Stomach (tissue), 8 donors: ENCODE measurements at regions not wholly inside any gene's neighbourhood (a gene's known extent, or its start where the extent isn't known, plus 50 kb on each side); places are given as distances from the start of the nearest gene placed in this dataset.
"Not testable (repeated sequence)": the region's sequence is repeated elsewhere in the genome, so short reads cannot be mapped to it uniquely, and the experiment has no call there.

Source experiments
- DNase-seq, 2 donors: peaks; one replicate each; pipeline versions ENCODE4 v3.0.0 to v3.0.0-alpha.2; 2013 to 2019
- H3K27ac ChIP-seq, 5 donors: fragments of 200-600 bp in 4 of 5; sonication (generic) in 4 of 5; one replicate each; pipeline ENCODE4 v1.5.1; 2013 to 2019; ENCODE audit warnings: mild to moderate bottlenecking in 1 of 5, moderate library complexity in 1 of 5
- H3K27me3 ChIP-seq, 3 donors: fragments of 200-600 bp; sonication (generic); one replicate each; pipeline ENCODE4 v1.5.1; 2017 to 2019; ENCODE audit warnings: mixed run types in 1 of 3
- H3K36me3 ChIP-seq, 4 donors: fragments of 200-600 bp; sonication (generic); 1 replicate in 3 of 4; 2 replicates in 1 of 4; pipeline ENCODE4 v1.5.1; 2016 to 2019
- H3K4me1 ChIP-seq, 4 donors: fragments of 200-600 bp; sonication (generic); one replicate each; pipeline ENCODE4 v1.5.1; 2016 to 2019
- H3K4me3 ChIP-seq, 4 donors: fragments of 200-600 bp; sonication (generic) in 3 of 4; one replicate each; pipeline ENCODE4 v1.5.1; 2016 to 2019; ENCODE audit warnings: mild to moderate bottlenecking in 1 of 4
- H3K9me3 ChIP-seq, 4 donors: fragments of 200-600 bp; sonication (generic); one replicate each; pipeline ENCODE4 v1.5.1; 2016 to 2019
- CTCF ChIP-seq, 7 experiments: fragments of 450-650 bp in 4 of 7; fragments of 200-600 bp in 3 of 7; sonication (generic) in 3 of 7; IDR thresholded peaks; one replicate each; pipeline ENCODE4 v1.5.1; 2016 to 2019; ENCODE audit warnings: antibody characterized with exemption in 7 of 7, control low read depth in 2 of 7, mild to moderate bottlenecking in 1 of 7
- EP300 ChIP-seq: sonication (generic); formaldehyde crosslinking; IDR thresholded peaks from one replicate; pipeline ENCODE4 v1.6.1; 2017; ENCODE audit warnings: antibody characterized with exemption
- POLR2A ChIP-seq, 4 donors: fragments of 450-650 bp; IDR thresholded peaks; one replicate each; pipeline ENCODE4 v1.6.1; 2016; ENCODE audit warnings: antibody characterized with exemption in 4 of 4, control low read depth in 2 of 4, mild to moderate bottlenecking in 1 of 4, moderate library complexity in 1 of 4
- POLR2AphosphoS5 ChIP-seq, 3 donors: sonication (generic); formaldehyde crosslinking; IDR thresholded peaks; one replicate each; pipeline ENCODE4 v1.6.1; 2016; ENCODE audit warnings: antibody characterized with exemption in 3 of 3
- WGBS, 5 donors: extraction: QIAGEN DNeasy Blood & Tissue Kit in 3 of 5; methylation state at CpG; one replicate each; pipeline versions ENCODE4 v1.1.5 to v1.1.7; 2013 to 2018; 5-methylcytosine and 5-hydroxymethylcytosine counted together
- intact Hi-C: fragments of 100-400 bp; cut with DNase I; formaldehyde crosslinking; loops from one replicate; pipeline ENCODE4 v1.15.1; 2023; ENCODE audit warnings: low total_unique reads
- donor health status: healthy with polysubstance abuse.
- donor health status: Bipolar disorder and iron deficiency.
- donor health status: healthy.

DNA sequence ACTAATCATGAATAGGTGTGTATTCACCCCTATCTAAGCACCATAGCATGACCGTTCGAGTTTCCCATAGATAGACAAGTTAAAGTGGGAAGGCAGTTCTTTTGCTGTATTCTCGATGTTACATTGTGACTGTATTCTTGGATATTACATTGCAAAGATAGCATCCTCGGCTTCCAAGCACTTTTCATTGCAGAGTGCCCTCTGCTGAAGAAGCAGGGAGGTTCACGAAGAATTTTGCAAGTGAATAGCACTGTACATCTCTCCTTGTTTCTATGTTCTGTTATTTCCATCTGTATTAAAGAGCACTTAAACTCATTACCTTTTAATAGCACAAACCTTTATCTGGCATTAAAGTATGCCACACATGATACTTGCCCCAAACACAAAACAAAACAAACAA is 426.7 kb upstream of the ARX start:
- H3K27ac ChIP-seq: no peak overlapping the region
- H3K36me3 ChIP-seq: no peaks in the 10 kb centered on the region
- intact Hi-C loops: no loop called here
- H3K4me1 ChIP-seq: no peaks in the 10 kb centered on the region
- H3K9me3 ChIP-seq: no peaks in the 10 kb centered on the region
- H3K4me3 ChIP-seq: no peak overlapping the region
- WGBS, 5 donors: 41 to 48% (median 43%) methylated on average over 5 of the region's 5 CpGs
- no peak for TF ChIP-seq EP300
- no peaks in the 10 kb centered on the region for H3K27me3 ChIP-seq
- peak in 1 of 2 donors; percentile 3 for DNase-seq

DNA sequence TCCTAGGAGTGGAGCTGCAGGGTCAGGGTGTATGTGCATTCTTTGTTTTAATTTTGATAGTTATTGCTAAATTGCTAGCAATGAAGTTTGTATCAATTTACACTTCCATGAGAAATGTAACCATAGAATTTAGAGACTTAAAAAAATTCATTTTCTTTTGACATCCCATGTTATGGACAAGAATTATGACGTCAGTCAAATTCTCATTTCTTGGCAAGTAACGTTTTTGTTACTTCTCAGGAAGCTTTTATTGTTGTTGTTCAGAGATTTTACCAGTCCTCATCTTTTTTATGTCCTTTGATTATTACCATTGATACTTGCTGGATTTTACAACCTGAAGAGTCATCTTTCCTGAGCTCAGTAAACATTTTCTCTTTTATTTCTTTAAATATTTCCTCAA is 417.5 kb upstream of the ARX start:
- Histone ChIP-seq H3K27ac (no peak overlapping the region), H3K4me1 (no peaks in the 10 kb centered on the region), H3K4me3 (no peak overlapping the region), H3K9me3 (no peaks in the 10 kb centered on the region), H3K36me3 (no peaks in the 10 kb centered on the region), H3K27me3 (no peaks in the 10 kb centered on the region)
- WGBS, 5 donors: 34 to 66% (median 52%) methylated on average over 2 of the region's 2 CpGs
- intact Hi-C loops: no loop called here
- no peak for TF ChIP-seq POLR2AphosphoS5 (IDR thresholded peaks at IDR 0.05)
- TF ChIP-seq CTCF (IDR thresholded peaks at IDR 0.05): no peak
- TF ChIP-seq POLR2A (IDR thresholded peaks at IDR 0.05): no peak
- TF ChIP-seq EP300: no peak
- DNase-seq: no peak

- Histone ChIP-seq H3K4me1 (no peaks in the 10 kb centered on the region), H3K27ac (no peak overlapping the region), H3K36me3 (no peaks in the 10 kb centered on the region), H3K4me3 (no peak overlapping the region), H3K9me3 (peaks cover 0 to 5% (median 0%) of the 10 kb centered on the region in 4 donors), H3K27me3 (no peaks in the 10 kb centered on the region)
- TF ChIP-seq CTCF (IDR thresholded peaks at IDR 0.05) (no peak), POLR2A (IDR thresholded peaks at IDR 0.05) (no peak), POLR2AphosphoS5 (IDR thresholded peaks at IDR 0.05) (no peak)
- DNase-seq: no peak
- 30 to 68% (median 51%) methylated on average over 2 of the region's 2 CpGs for WGBS, 5 donors
- intact Hi-C loops: no loop called here
These were observed 416.6 kb upstream of the ARX start for GRCh38 chrX:25432396-25432795.

DNA sequence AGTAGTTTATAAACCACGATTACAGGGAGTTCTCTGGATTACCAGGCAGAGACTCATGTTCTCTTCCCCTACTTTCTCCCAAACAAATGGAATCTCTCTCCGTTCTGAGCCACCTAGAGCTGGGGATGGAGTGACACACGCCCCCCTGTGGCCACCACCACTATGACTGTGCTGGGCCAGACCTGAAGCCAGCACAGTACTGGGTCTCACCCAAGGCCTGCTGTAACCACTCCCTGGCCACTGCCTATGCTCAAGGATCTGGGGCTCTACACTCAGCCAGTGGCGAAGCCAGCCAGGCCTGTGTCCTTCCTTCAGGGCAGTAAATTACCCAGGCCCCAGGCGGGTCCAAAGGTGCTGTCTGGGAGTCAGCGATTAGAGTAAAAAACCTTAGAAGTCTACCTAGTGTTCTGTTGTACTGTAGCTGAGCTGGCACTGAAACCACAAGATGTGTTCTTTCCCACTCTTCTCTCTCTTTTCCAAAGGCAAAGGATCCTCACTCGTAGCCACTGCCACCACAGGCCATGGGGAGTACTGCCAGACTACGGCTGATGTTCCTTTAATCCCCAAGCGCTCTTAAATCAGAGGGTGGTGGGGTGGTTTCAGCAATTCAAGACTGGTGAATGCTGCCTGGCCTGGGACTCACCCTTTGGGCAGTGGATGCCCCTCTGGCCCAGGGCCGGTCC is 412.2 kb upstream of the ARX start:
- Histone ChIP-seq H3K4me3 (no peak overlapping the region), H3K27ac (no peak overlapping the region), H3K36me3 (no peaks in the 10 kb centered on the region), H3K4me1 (no peaks in the 10 kb centered on the region), H3K27me3 (no peaks in the 10 kb centered on the region), H3K9me3 (peaks cover 0 to 5% (median 0%) of the 10 kb centered on the region in 4 donors)
- TF ChIP-seq CTCF (IDR thresholded peaks at IDR 0.05) (no peak), POLR2A (IDR thresholded peaks at IDR 0.05) (no peak), POLR2AphosphoS5 (IDR thresholded peaks at IDR 0.05) (no peak), EP300 (no peak)
- intact Hi-C loops: no loop called here
- 47 to 75% (median 58%) methylated on average over 6 to 10 of the region's 10 CpGs for WGBS, 5 donors
- no peak for DNase-seq

- H3K36me3 ChIP-seq, H3K27me3 ChIP-seq, H3K4me3 ChIP-seq, DNase-seq, H3K4me1 ChIP-seq, H3K27ac ChIP-seq, intact Hi-C loops: not testable (repeated sequence)
- WGBS, 5 donors: 80 to 91% (median 87%) methylated on average over 5 to 11 of the region's 11 CpGs
- H3K9me3 ChIP-seq: peaks cover 0 to 10% (median 7%) of the 10 kb centered on the region in 4 donors
These were observed 388.4 kb upstream of the ARX start for GRCh38 chrX:25404163-25404562.
